WI38 (cell line): ENCODE measurements at regions not wholly inside any gene's neighbourhood (a gene's known extent, or its start where the extent isn't known, plus 50 kb on each side); places are given as distances from the start of the nearest gene placed in this dataset.

Experiments
- H3K4me3 ChIP-seq: 2 replicates; pipeline ENCODE4 v1.5.1; 2011; ENCODE audit warnings: low read depth, mild to moderate bottlenecking, control low read depth, low read length
- TF ChIP-seq, protein P1 (sequence below): IDR thresholded peaks from 2 replicates; pipeline ENCODE4 v1.5.1; 2012; ENCODE audit warnings: low read depth, mild to moderate bottlenecking, control low read depth, low read length

DNA sequence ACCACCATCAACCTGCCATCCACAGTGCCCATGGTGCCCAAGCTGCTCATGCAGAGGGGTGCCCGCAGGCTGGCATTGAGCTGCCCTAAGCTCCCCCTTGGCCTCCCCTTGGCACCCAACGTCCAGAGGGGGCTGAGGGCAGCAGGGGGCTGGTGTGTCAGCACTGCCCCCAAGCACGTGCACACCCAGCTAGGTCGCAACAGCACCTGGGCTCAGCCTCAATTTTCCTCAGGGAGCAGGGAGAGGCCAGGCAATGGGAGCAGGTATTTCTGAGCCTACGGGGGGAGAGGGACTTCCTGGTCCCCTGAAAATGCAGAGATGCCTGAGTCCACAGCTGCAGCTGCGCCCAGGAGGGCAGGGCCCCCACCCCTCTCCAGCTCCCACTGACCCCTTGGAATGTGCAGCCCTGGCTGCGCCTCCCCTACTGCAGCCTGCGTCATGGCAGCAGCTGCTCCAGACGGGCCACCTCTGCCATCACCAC, 204.2 kb downstream of the ANKRD60 start:
- TF ChIP-seq, protein P1, sequence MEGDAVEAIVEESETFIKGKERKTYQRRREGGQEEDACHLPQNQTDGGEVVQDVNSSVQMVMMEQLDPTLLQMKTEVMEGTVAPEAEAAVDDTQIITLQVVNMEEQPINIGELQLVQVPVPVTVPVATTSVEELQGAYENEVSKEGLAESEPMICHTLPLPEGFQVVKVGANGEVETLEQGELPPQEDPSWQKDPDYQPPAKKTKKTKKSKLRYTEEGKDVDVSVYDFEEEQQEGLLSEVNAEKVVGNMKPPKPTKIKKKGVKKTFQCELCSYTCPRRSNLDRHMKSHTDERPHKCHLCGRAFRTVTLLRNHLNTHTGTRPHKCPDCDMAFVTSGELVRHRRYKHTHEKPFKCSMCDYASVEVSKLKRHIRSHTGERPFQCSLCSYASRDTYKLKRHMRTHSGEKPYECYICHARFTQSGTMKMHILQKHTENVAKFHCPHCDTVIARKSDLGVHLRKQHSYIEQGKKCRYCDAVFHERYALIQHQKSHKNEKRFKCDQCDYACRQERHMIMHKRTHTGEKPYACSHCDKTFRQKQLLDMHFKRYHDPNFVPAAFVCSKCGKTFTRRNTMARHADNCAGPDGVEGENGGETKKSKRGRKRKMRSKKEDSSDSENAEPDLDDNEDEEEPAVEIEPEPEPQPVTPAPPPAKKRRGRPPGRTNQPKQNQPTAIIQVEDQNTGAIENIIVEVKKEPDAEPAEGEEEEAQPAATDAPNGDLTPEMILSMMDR, result no peak
- no peak overlapping the region for H3K4me3 ChIP-seq

DNA sequence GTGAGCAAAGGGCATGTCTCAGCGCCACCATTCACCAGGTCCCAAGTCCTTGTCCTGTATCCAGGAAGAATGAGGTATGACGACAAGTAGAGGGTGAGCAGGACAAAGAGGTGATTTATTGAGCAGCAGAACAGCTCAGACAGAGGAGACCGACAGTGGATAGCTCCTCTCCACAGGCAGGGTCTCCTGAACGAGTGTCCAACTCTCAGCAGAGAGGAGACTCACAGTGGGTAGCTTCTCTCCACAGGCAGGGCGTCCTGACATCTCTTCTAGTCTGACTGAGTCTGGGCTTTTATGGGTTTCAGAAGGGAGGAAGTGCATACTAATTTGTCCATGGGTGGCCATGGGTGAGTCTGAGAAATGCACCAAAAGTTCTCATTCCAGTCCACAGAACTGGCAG, 204.7 kb downstream of the ANKRD60 start:
- TF ChIP-seq, protein P1, result no peak
- H3K4me3 ChIP-seq, result no peak overlapping the region

DNA sequence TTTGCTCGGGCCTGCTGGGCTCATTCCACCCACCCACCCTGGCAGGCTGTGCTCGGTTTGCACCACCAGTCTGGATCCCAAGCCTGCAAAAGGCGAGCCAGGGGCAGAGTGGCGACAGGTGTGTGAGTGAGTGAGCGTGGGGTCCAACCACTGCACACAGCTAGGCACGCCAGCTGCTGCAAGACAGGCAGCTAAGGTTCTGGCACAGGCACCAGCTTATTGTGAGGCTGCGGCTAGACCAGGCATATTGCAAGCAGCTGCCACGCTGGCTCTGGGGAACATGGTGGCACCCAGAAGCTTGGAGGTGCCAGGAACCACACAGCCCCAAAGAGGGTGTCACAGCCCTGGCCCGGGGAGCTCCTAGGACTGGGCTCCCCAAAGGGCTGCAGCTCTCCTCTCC, 205.1 kb downstream of the ANKRD60 start:
- TF ChIP-seq, protein P1, result no peak
- H3K4me3 ChIP-seq, result no peak overlapping the region

DNA sequence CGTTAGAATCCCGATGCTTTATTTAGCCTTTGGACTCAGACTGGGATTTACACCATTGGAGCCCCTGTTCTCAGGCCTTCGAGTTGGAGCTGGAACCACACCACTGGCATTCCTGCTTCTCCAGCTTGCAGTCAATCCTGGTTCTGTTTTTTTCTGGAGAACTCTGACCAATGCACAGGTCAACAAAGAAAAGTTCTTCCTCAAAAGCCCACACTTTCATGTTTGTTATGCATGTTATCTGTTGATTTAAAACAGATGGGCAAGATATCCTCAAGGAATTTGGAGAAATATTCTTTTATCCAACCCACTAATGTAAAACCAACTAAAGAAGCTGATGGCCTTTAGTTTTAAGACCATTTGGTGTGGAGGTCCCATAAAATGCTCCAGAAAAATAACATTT, 205.7 kb downstream of the ANKRD60 start:
- TF ChIP-seq, protein P1, result no peak

DNA sequence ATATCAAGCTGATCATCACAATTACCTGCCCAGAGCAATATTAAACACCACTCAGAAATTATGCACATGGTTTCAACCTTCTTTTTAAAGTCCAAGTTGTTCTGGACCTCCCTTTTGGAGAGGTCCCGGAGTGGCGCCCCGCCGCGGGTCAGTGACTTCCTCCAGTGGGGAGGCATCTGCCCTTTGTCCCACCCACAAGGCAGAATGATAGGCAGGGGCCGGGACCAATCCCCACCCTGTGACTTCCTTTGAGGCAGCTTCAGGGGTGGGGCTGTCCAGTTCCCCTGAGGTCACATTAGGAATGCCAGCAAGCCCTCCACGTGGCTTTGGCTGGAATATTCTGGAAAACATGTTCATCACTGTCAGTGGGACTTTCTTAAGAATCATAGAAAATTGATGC, 207.0 kb downstream of the ANKRD60 start:
- no peak overlapping the region for H3K4me3 ChIP-seq
- TF ChIP-seq, protein P1, result no peak

More for the DNA sequence above, 205.7 kb downstream of the ANKRD60 start:
- no peak overlapping the region for H3K4me3 ChIP-seq

DNA sequence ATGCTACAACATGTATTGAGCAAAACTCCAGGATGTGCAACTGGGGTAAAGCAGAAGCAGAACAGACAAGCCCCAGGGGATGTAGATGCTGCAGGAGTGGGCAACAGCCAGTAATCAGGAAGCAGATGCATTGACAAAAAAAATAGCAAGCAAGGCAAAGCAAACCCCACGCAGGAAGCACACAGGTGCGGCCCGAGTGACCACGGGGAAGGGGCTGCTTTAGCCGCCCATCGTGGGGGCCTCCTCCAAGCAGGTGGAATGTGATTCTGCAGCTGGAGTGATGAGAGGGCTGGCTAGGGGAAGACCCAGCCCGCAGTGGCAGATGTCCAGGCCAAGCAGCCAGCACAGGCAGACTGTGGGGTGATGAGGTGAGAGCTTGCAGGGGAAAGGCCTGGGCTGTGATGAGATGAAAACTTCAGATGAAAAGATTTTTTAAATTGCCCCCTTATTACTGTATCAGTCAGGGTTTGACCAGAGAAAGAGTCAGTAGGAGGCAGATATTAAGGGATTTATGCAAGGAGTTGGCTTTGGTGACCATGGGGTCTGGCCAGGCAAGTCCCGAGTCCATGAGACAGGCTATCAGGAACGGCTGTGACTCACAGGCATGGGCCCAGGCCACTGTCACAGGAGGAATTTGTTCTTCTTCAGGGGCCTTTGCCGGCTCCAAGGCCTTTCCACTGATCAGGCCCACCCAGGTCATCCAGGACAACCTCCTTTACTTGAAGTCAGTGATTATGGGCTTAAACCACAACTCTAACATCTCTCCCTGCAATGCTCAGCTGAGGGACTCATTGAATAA, 207.6 kb downstream of the ANKRD60 start:
- H3K4me3 ChIP-seq, result no peak overlapping the region
- TF ChIP-seq, protein P1, result no peak

DNA sequence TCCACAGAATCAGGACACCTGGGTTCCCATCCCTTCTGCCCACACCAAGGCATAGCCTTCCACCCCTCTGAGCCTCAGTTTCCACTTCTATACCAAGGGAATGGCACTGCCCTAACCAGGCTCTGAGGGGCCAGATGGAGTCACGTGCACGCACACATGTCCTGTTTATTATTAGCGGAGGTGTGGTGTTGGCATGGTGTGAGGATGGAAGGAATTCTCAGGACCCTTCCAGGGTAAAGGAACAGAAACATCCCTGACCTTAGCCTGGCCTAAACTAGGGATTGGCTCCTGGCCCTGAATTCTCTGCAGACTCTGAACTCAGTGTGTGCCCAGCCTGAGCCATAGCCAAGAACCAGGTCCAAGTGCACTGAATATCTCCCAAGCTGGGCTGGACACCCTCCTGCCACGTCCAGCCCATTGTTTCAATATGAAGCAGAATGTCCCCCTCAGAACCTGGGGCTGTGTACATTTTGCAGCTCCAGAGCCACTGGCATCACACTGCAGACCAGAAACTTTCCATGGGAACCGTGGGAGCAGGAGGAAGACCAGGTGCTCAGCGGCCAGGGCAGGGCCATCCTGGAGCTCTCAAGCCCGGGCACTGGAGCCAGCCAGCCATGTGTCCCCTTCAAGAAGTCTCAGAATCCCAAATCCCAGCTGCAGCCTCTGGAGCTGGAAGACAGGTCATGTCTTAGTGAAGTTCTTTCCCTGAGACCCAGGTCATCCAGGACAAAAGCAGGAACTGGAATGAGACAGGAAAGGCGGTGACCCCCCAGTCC, 208.4 kb downstream of the ANKRD60 start:
- TF ChIP-seq, protein P1, result no peak
- no peak overlapping the region for H3K4me3 ChIP-seq
